ENCODE measurements at regions not wholly inside any gene's neighbourhood (a gene's known extent, or its start where the extent isn't known, plus 50 kb on each side); places are given as distances from the start of the nearest gene placed in this dataset.

DNA sequence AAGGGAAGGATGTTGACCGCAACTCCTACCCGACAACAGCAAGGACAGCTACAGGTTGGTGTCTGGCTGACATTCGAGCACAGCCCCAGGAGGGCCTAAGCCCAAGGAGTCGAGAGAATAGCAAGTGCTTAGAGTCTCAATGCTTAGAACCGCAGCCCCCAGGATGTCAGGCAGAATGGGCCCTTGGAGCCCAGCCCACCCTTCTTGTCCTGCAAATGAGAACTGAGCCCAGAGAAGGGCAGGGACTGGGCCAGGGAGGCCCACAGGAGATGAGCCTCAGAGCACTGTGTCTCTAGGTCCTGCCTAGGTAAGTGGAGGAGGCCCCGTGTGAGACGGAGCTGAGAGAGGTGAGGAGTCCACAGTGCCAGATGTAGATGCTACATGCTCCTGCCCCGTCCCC lies 173.3 kb upstream of the ZMIZ1 start:
- ATAC-seq (ENCODE audit: low FRiP score in 2 of 2) (no peak), DNase-seq (no peak)
- no peak for TF ChIP-seq EP300 (IDR thresholded peaks at IDR 0.05)
- no peak for TF ChIP-seq POLR2AphosphoS5 (IDR thresholded peaks at IDR 0.05)
- TF ChIP-seq POLR2A (IDR thresholded peaks at IDR 0.05) = no peak
- TF ChIP-seq, protein P1, sequence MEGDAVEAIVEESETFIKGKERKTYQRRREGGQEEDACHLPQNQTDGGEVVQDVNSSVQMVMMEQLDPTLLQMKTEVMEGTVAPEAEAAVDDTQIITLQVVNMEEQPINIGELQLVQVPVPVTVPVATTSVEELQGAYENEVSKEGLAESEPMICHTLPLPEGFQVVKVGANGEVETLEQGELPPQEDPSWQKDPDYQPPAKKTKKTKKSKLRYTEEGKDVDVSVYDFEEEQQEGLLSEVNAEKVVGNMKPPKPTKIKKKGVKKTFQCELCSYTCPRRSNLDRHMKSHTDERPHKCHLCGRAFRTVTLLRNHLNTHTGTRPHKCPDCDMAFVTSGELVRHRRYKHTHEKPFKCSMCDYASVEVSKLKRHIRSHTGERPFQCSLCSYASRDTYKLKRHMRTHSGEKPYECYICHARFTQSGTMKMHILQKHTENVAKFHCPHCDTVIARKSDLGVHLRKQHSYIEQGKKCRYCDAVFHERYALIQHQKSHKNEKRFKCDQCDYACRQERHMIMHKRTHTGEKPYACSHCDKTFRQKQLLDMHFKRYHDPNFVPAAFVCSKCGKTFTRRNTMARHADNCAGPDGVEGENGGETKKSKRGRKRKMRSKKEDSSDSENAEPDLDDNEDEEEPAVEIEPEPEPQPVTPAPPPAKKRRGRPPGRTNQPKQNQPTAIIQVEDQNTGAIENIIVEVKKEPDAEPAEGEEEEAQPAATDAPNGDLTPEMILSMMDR (IDR thresholded peaks at IDR 0.05) = no peak

DNA sequence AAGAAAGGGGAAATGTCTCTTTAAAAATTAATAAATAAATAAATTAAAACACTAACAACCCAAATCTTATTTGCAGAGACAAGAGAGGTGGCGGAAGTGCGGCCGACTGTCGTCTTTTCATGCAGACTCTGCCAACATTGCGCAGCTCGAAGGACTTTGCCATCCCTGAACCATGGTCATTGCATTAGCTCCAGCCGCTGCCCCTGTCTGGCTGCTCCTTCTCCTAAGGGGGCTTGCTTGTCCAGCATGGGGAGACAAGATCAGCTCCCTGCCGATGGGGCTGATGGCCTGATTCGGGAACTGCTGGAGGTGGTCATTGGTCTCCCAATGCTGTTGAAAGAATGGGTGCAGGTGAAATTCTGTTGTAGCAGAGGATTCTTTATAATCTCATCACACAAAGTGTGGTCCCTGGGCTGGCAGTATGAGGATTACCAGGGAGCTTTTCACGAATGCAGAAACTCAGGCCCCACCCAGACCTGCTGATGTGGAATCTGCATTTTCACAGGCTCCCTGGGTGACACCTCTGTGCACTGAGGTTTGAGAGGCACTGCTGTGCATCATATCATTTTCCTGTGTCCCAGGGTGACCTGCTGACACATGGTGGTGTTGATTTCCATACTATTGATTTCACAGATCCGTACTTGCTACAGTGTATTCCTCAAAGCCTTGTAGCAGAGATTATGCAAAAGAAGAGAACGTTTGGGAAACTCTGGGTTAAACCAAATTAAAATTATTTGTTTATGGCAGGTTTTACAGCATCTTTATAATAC lies 172.4 kb upstream of the ZMIZ1 start:
- peaks cover 3 to 10% (median 7%) of the 10 kb centered on the region in 4 donors for H3K4me1 ChIP-seq
- no peaks in the 10 kb centered on the region for H3K27me3 ChIP-seq
- DNase-seq (no peak), ATAC-seq (ENCODE audit: low FRiP score in 2 of 2) (no peak)
- H3K27ac ChIP-seq = no peak overlapping the region
- no peak for TF ChIP-seq POLR2AphosphoS5 (IDR thresholded peaks at IDR 0.05)
- no peak for TF ChIP-seq POLR2A (IDR thresholded peaks at IDR 0.05)
- no peak for TF ChIP-seq EP300 (IDR thresholded peaks at IDR 0.05)
- TF ChIP-seq, protein P1 (IDR thresholded peaks at IDR 0.05) = no peak
- no peak overlapping the region for H3K4me3 ChIP-seq
- H3K9me3 ChIP-seq = no peaks in the 10 kb centered on the region
- WGBS, 2 donors = 57 to 58% methylated on average over 10 to 12 of the region's 12 CpGs
- H3K36me3 ChIP-seq = no peaks in the 10 kb centered on the region

More for the DNA sequence above, 173.3 kb upstream of the ZMIZ1 start:
- Histone ChIP-seq H3K27me3 (no peaks in the 10 kb centered on the region), H3K9me3 (no peaks in the 10 kb centered on the region), H3K36me3 (no peaks in the 10 kb centered on the region), H3K4me3 (no peak overlapping the region), H3K4me1 (peaks cover 3 to 10% (median 7%) of the 10 kb centered on the region in 4 donors), H3K27ac (no peak overlapping the region)
- 90 to 91% methylated on average over 8 of the region's 8 CpGs for WGBS, 2 donors

DNA sequence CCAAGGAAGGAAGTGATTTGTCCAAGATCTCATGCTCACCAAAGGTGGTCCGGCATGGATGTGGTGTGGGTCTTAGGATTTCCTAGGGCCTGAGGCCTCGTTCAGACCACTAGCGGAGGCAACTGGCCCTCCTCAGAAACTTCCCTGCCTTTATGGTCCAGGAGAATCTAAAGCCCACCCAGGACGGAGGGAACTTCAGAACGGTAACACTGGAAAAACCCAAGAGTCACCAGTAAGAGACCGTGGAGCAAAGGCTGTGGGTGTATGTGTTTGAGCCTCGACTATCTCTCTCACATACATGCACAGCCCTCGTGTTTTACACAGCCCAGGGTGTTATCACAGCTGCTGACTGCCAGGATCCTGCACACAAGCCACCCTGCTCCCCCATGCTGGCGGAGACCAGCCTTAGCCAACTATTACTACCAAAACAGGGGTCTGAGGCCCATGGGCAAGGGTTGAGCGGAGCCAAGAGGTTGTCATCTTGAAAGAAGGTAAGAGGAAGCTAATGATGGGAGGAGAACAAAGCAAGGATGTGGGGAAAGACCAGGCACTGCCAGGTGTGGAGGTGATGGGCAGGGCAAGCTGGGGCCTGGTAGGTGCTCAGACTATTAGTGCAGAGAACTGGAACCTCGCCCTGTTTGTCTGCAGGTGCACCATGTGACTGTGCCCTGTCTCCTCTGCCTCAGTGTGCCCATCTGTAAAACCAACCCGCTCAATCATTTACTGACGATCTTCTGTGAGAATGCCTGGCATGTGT lies 170.2 kb upstream of the ZMIZ1 start:
- H3K4me1 ChIP-seq = peaks cover 3 to 10% (median 7%) of the 10 kb centered on the region in 4 donors
- no peak for ATAC-seq (ENCODE audit: low FRiP score in 2 of 2)
- no peaks in the 10 kb centered on the region for H3K9me3 ChIP-seq
- no peak overlapping the region for H3K27ac ChIP-seq
- no peaks in the 10 kb centered on the region for H3K36me3 ChIP-seq
- 83 to 96% methylated on average over 11 to 13 of the region's 13 CpGs for WGBS, 2 donors
- no peak overlapping the region for H3K4me3 ChIP-seq
- TF ChIP-seq, protein P1 (IDR thresholded peaks at IDR 0.05) = no peak
- TF ChIP-seq POLR2A (IDR thresholded peaks at IDR 0.05) (no peak), EP300 (IDR thresholded peaks at IDR 0.05) (no peak), POLR2AphosphoS5 (IDR thresholded peaks at IDR 0.05) (no peak)
- H3K27me3 ChIP-seq = no peaks in the 10 kb centered on the region
- DNase-seq = no peak

DNA sequence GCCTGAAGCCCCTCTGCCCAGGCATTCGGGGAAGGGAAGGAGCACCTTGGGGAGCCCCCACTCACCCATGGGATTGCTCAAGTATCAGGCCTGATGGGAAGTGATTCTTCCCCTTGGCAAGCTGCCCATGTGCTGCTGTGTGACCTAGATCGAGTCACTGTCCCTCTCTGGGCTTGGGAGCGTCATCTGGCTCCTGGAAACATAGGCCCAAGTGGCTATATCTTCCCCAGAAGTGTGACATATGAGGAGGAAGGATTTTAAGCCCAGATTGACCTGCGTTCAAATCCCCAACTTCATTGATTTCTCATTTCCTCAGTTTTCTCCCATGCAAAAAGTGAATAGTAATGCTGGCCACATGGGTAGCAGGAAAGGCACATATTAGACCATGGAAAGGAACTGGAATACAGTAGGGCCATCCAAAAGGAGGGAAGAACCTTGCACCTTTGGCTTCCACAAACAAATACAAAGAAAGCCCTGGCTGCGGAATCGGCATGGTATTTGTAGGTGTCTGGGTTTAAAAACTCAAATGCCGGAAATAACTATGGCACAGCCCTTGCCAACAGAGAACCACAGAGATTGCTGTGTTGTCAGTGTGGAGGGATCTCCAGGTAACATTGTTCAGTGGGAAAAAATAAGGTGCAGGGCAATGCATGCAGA lies 169.5 kb upstream of the ZMIZ1 start:
- Histone ChIP-seq H3K9me3 (no peaks in the 10 kb centered on the region), H3K27ac (no peak overlapping the region), H3K4me3 (no peak overlapping the region), H3K36me3 (no peaks in the 10 kb centered on the region), H3K4me1 (peaks cover 3 to 10% (median 7%) of the 10 kb centered on the region in 4 donors), H3K27me3 (no peaks in the 10 kb centered on the region)
- ATAC-seq (ENCODE audit: low FRiP score in 2 of 2) (no peak), DNase-seq (no peak)
- TF ChIP-seq EP300 (IDR thresholded peaks at IDR 0.05) (no peak), POLR2AphosphoS5 (IDR thresholded peaks at IDR 0.05) (no peak), POLR2A (IDR thresholded peaks at IDR 0.05) (no peak)
- TF ChIP-seq, protein P1 (IDR thresholded peaks at IDR 0.05) = no peak
- WGBS, 2 donors = 82 to 87% methylated on average over 7 of the region's 7 CpGs
